ENCODE measurements at regions not wholly inside any gene's neighbourhood (a gene's known extent, or its start where the extent isn't known, plus 50 kb on each side); places are given as distances from the start of the nearest gene placed in this dataset.

GRCh38 chr1:191970116-191970515 is 188.1 kb upstream of the RGS18 start:
- TF ChIP-seq NR1H2 (CRISPR knock-in tag; IDR thresholded peaks at IDR 0.05) = no peak
- TF ChIP-seq CTCF (IDR thresholded peaks at IDR 0.05) = no peak
